SK-N-SH treated with all-trans-retinoic acid at 6 μM for 48 hours (cell line): ENCODE measurements at regions not wholly inside any gene's neighbourhood (a gene's known extent, or its start where the extent isn't known, plus 50 kb on each side); places are given as distances from the start of the nearest gene placed in this dataset.

ENCODE experiments used
- ATAC-seq: fragments of 200-7000 bp; cut with Tn5 transposase; 3 replicates; pipeline ENCODE4 v1.9.1; 2020; ENCODE audit warnings: mild to moderate bottlenecking, moderate library complexity
- ARNTL ChIP-seq: fragments of 450-650 bp; formaldehyde crosslinking; IDR thresholded peaks from 2 replicates; pipeline ENCODE4 v1.5.0; 2020; ENCODE audit warnings: low read depth, mild to moderate bottlenecking, moderate library complexity, borderline replicate concordance
- BACH2 ChIP-seq: fragments of 250-450 bp; sonication (Bioruptor Pico); IDR thresholded peaks from 2 replicates; pipeline ENCODE4 v1.9.0; 2021; ENCODE audit warnings: mild to moderate bottlenecking, borderline replicate concordance
- CSRNP3 ChIP-seq: fragments of 250-450 bp; sonication (Bioruptor Pico); IDR thresholded peaks from 2 replicates; pipeline ENCODE4 v1.5.1; 2021; ENCODE audit warnings: mild to moderate bottlenecking, moderate library complexity
- ESRRG ChIP-seq: fragments of 250-450 bp; sonication (Bioruptor Pico); IDR thresholded peaks from 2 replicates; pipeline ENCODE4 v1.6.1; 2021; ENCODE audit warnings: mild to moderate bottlenecking
- GLIS3 ChIP-seq: fragments of 250-450 bp; sonication (Bioruptor Pico); IDR thresholded peaks from 2 replicates; pipeline ENCODE4 v1.5.0; 2020; ENCODE audit warnings: mild to moderate bottlenecking, moderate library complexity
- ISL1 ChIP-seq: fragments of 250-450 bp; sonication (Bioruptor Pico); IDR thresholded peaks from 2 replicates; pipeline ENCODE4 v2.1.2; 2022; ENCODE audit warnings: mild to moderate bottlenecking, moderate library complexity
- OSR1 ChIP-seq: fragments of 250-450 bp; sonication (Bioruptor Pico); IDR thresholded peaks from 2 replicates; pipeline ENCODE4 v1.8.0; 2022; ENCODE audit warnings: moderate library complexity, mild to moderate bottlenecking, inconsistent platforms
- PPARA ChIP-seq: fragments of 250-450 bp; sonication (Bioruptor Pico); IDR thresholded peaks from 2 replicates; pipeline ENCODE4 v1.5.0; 2020; ENCODE audit warnings: mild to moderate bottlenecking, borderline replicate concordance
- RARB ChIP-seq: fragments of 250-450 bp; sonication (Bioruptor Pico); IDR thresholded peaks from 2 replicates; pipeline ENCODE4 v1.8.0; 2021; ENCODE audit warnings: mild to moderate bottlenecking, moderate library complexity
- SNAI2 ChIP-seq: fragments of 250-450 bp; sonication (Bioruptor Pico); IDR thresholded peaks from 2 replicates; pipeline ENCODE4 v1.5.0; 2020; ENCODE audit warnings: mild to moderate bottlenecking, moderate library complexity
- TCF4 ChIP-seq: fragments of 250-450 bp; sonication (Bioruptor Pico); IDR thresholded peaks from 2 replicates; pipeline ENCODE4 v1.8.0; 2021; ENCODE audit warnings: mild to moderate bottlenecking, moderate library complexity, borderline replicate concordance
- TOX ChIP-seq: fragments of 250-450 bp; sonication (Bioruptor Pico); IDR thresholded peaks from 2 replicates; pipeline ENCODE4 v1.8.0; 2021; ENCODE audit warnings: mild to moderate bottlenecking, moderate library complexity, borderline replicate concordance
- ZC3H10 ChIP-seq: fragments of 250-450 bp; sonication (Bioruptor Pico); IDR thresholded peaks from 2 replicates; pipeline ENCODE4 v1.5.1; 2021; ENCODE audit warnings: mild to moderate bottlenecking, moderate library complexity
- ZFP3 ChIP-seq: fragments of 250-450 bp; sonication (Bioruptor Pico); IDR thresholded peaks from 2 replicates; pipeline ENCODE4 v1.5.0; 2020; ENCODE audit warnings: mild to moderate bottlenecking, moderate library complexity
- ZFP30 ChIP-seq: fragments of 450-650 bp; formaldehyde crosslinking; IDR thresholded peaks from 2 replicates; pipeline ENCODE4 v1.5.0; 2022; ENCODE audit warnings: mild to moderate bottlenecking, moderate library complexity
- ZNF565 ChIP-seq: fragments of 450-650 bp; formaldehyde crosslinking; conservative IDR thresholded peaks from 2 replicates; pipeline ENCODE4 v1.5.0; 2020; ENCODE audit warnings: low read depth, mild to moderate bottlenecking, moderate library complexity
- ZNF8 ChIP-seq: fragments of 450-650 bp; formaldehyde crosslinking; IDR thresholded peaks from 2 replicates; pipeline ENCODE4 v1.5.0; 2020; ENCODE audit warnings: mild to moderate bottlenecking, moderate library complexity
- TF ChIP-seq, protein P1 (sequence below): fragments of 250-450 bp; sonication (Bioruptor Pico); IDR thresholded peaks from 2 replicates; pipeline ENCODE4 v1.5.1; 2020; ENCODE audit warnings: low read depth, mild to moderate bottlenecking, moderate library complexity
- TF ChIP-seq, protein P2 (sequence below): fragments of 250-450 bp; sonication (Bioruptor Pico); IDR thresholded peaks from 2 replicates; pipeline ENCODE4 v1.8.0; 2020; ENCODE audit warnings: mild to moderate bottlenecking, moderate library complexity, borderline replicate concordance

GRCh38 chr4:74873545-74874301 lies 59.2 kb upstream of the PARM1 start:
- ATAC-seq, result no peak
- no peak for TF ChIP-seq ISL1
- no peak for TF ChIP-seq ZFP3 (CRISPR knock-in tag)
- no peak for TF ChIP-seq BACH2 (CRISPR knock-in tag)
- TF ChIP-seq ARNTL, result no peak
- no peak for TF ChIP-seq TCF4 (CRISPR knock-in tag)
- no peak for TF ChIP-seq PPARA (CRISPR knock-in tag)
- no peak for TF ChIP-seq OSR1 (CRISPR knock-in tag)
- TF ChIP-seq ZNF565, result no peak

- TF ChIP-seq ZNF565 (no peak), ESRRG (CRISPR knock-in tag) (no peak), ZFP3 (CRISPR knock-in tag) (no peak), TCF4 (CRISPR knock-in tag) (no peak), ISL1 (no peak), TOX (CRISPR knock-in tag) (no peak), ZNF8 (no peak), CSRNP3 (CRISPR knock-in tag) (no peak), ARNTL (no peak), ZC3H10 (CRISPR knock-in tag) (no peak), BACH2 (CRISPR knock-in tag) (no peak)
- TF ChIP-seq, protein P1, sequence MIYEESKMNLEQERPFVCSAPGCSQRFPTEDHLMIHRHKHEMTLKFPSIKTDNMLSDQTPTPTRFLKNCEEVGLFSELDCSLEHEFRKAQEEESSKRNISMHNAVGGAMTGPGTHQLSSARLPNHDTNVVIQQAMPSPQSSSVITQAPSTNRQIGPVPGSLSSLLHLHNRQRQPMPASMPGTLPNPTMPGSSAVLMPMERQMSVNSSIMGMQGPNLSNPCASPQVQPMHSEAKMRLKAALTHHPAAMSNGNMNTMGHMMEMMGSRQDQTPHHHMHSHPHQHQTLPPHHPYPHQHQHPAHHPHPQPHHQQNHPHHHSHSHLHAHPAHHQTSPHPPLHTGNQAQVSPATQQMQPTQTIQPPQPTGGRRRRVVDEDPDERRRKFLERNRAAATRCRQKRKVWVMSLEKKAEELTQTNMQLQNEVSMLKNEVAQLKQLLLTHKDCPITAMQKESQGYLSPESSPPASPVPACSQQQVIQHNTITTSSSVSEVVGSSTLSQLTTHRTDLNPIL (CRISPR knock-in tag), result no peak
- TF ChIP-seq, protein P2, sequence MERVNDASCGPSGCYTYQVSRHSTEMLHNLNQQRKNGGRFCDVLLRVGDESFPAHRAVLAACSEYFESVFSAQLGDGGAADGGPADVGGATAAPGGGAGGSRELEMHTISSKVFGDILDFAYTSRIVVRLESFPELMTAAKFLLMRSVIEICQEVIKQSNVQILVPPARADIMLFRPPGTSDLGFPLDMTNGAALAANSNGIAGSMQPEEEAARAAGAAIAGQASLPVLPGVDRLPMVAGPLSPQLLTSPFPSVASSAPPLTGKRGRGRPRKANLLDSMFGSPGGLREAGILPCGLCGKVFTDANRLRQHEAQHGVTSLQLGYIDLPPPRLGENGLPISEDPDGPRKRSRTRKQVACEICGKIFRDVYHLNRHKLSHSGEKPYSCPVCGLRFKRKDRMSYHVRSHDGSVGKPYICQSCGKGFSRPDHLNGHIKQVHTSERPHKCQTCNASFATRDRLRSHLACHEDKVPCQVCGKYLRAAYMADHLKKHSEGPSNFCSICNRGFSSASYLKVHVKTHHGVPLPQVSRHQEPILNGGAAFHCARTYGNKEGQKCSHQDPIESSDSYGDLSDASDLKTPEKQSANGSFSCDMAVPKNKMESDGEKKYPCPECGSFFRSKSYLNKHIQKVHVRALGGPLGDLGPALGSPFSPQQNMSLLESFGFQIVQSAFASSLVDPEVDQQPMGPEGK (CRISPR knock-in tag), result no peak
- ATAC-seq, result no peak
These were observed 64.7 kb upstream of the BTC start for GRCh38 chr4:74858921-74859562.

GRCh38 chr4:74855879-74856278 lies 61.6 kb upstream of the BTC start:
- no peak for ATAC-seq
- TF ChIP-seq ZFP30 (CRISPR knock-in tag) (no peak), SNAI2 (no peak), ZNF565 (no peak)

GRCh38 chr4:74848774-74849173 lies 54.5 kb upstream of the BTC start:
- ATAC-seq, result no peak
- TF ChIP-seq ZFP30 (CRISPR knock-in tag) (no peak), ZFP3 (CRISPR knock-in tag) (no peak), RARB (CRISPR knock-in tag) (no peak), ESRRG (CRISPR knock-in tag) (no peak), OSR1 (CRISPR knock-in tag) (no peak), GLIS3 (CRISPR knock-in tag) (no peak), ZC3H10 (CRISPR knock-in tag) (no peak), ZNF565 (no peak), BACH2 (CRISPR knock-in tag) (no peak)
- TF ChIP-seq, protein P1 (CRISPR knock-in tag), result no peak
- TF ChIP-seq, protein P2 (CRISPR knock-in tag), result no peak
